ENCODE measurements at regions not wholly inside any gene's neighbourhood (a gene's known extent, or its start where the extent isn't known, plus 50 kb on each side); places are given as distances from the start of the nearest gene placed in this dataset.
"Not testable (repeated sequence)": the region's sequence is repeated elsewhere in the genome, so short reads cannot be mapped to it uniquely, and the experiment has no call there.

GRCh38 chr7:96819111-96819700, 109.6 kb upstream of the SEM1 start:
- Histone ChIP-seq H3K36me3 (replicated peaks; ENCODE audit: insufficient read depth, low read depth) (no peaks in the 10 kb centered on the region), H3K79me2 (no peaks in the 10 kb centered on the region), H3K9me3 (ENCODE audit: low read depth) (no peaks in the 10 kb centered on the region), H4K20me1 (ENCODE audit: insufficient read depth, poor library complexity, severe bottlenecking) (no peaks in the 10 kb centered on the region), H2AFZ (no peak overlapping the region), H3K9me2 (replicated peaks; ENCODE audit: insufficient read depth) (no peaks in the 10 kb centered on the region), H3K4me3 (no peak overlapping the region), H3K4me2 (no peak overlapping the region), H3K27ac (no peak overlapping the region), H3K27me3 (no peaks in the 10 kb centered on the region), H3K4me1 (ENCODE audit: insufficient read depth) (no peaks in the 10 kb centered on the region)
- no peak for DNase-seq (ENCODE audit: low spot score)
- TF ChIP-seq CTCF (IDR thresholded peaks at IDR 0.05; ENCODE audit: poor library complexity) (no peak), EZH2phosphoT487 (IDR thresholded peaks at IDR 0.05; ENCODE audit: low read depth, severe bottlenecking, unreplicated experiment) (no peak), EZH2 (IDR thresholded peaks at IDR 0.05; ENCODE audit: borderline replicate concordance) (no peak)
- 53% methylated on average over 1 of the region's 1 CpG for WGBS (ENCODE audit: low lambda C conversion rate, missing lambda C conversion rate)

- H2AFZ ChIP-seq; H3K4me2 ChIP-seq; H3K9me3 ChIP-seq (ENCODE audit: low read depth); H3K4me1 ChIP-seq (ENCODE audit: insufficient read depth); H3K4me3 ChIP-seq; H3K36me3 ChIP-seq (replicated peaks; ENCODE audit: insufficient read depth, low read depth); H4K20me1 ChIP-seq (ENCODE audit: insufficient read depth, poor library complexity, severe bottlenecking); H3K79me2 ChIP-seq; H3K9me2 ChIP-seq (replicated peaks; ENCODE audit: insufficient read depth); H3K27me3 ChIP-seq; H3K27ac ChIP-seq; DNase-seq (ENCODE audit: low spot score): not testable (repeated sequence)
- 100% methylated on average over 1 of the region's 1 CpG for WGBS (ENCODE audit: low lambda C conversion rate, missing lambda C conversion rate)
Observed at GRCh38 chr7:96821131-96821530, 111.5 kb upstream of the SEM1 start.

- H3K79me2 ChIP-seq = no peaks in the 10 kb centered on the region
- TF ChIP-seq EZH2 (IDR thresholded peaks at IDR 0.05; ENCODE audit: borderline replicate concordance) = no peak
- no peak for TF ChIP-seq EZH2phosphoT487 (IDR thresholded peaks at IDR 0.05; ENCODE audit: low read depth, severe bottlenecking, unreplicated experiment)
- TF ChIP-seq CTCF (IDR thresholded peaks at IDR 0.05; ENCODE audit: poor library complexity) = no peak
- DNase-seq (ENCODE audit: low spot score) = no peak
- no peak overlapping the region for H2AFZ ChIP-seq
- H4K20me1 ChIP-seq (ENCODE audit: insufficient read depth, poor library complexity, severe bottlenecking) = no peaks in the 10 kb centered on the region
- H3K9me2 ChIP-seq (replicated peaks; ENCODE audit: insufficient read depth) = no peaks in the 10 kb centered on the region
- 84% methylated on average over 2 of the region's 2 CpGs for WGBS (ENCODE audit: low lambda C conversion rate, missing lambda C conversion rate)
- H3K4me2 ChIP-seq = no peak overlapping the region
- H3K27ac ChIP-seq = no peak overlapping the region
- no peaks in the 10 kb centered on the region for H3K27me3 ChIP-seq
- no peaks in the 10 kb centered on the region for H3K9me3 ChIP-seq (ENCODE audit: low read depth)
- H3K4me1 ChIP-seq (ENCODE audit: insufficient read depth) = no peaks in the 10 kb centered on the region
- no peak overlapping the region for H3K4me3 ChIP-seq
- H3K36me3 ChIP-seq (replicated peaks; ENCODE audit: insufficient read depth, low read depth) = no peaks in the 10 kb centered on the region
Observed at GRCh38 chr7:96822824-96823223, 113.2 kb upstream of the SEM1 start.

- H3K27ac ChIP-seq = no peak overlapping the region
- no peak overlapping the region for H3K4me3 ChIP-seq
- no peaks in the 10 kb centered on the region for H3K27me3 ChIP-seq
- H3K36me3 ChIP-seq (replicated peaks; ENCODE audit: insufficient read depth, low read depth) = no peaks in the 10 kb centered on the region
- H3K79me2 ChIP-seq = no peaks in the 10 kb centered on the region
- TF ChIP-seq CTCF (IDR thresholded peaks at IDR 0.05; ENCODE audit: poor library complexity) = no peak
- TF ChIP-seq EZH2 (IDR thresholded peaks at IDR 0.05; ENCODE audit: borderline replicate concordance) = no peak
- no peak for TF ChIP-seq EZH2phosphoT487 (IDR thresholded peaks at IDR 0.05; ENCODE audit: low read depth, severe bottlenecking, unreplicated experiment)
- no peak for DNase-seq (ENCODE audit: low spot score)
- no peaks in the 10 kb centered on the region for H3K9me2 ChIP-seq (replicated peaks; ENCODE audit: insufficient read depth)
- H3K9me3 ChIP-seq (ENCODE audit: low read depth) = no peaks in the 10 kb centered on the region
- no peaks in the 10 kb centered on the region for H3K4me1 ChIP-seq (ENCODE audit: insufficient read depth)
- no peaks in the 10 kb centered on the region for H4K20me1 ChIP-seq (ENCODE audit: insufficient read depth, poor library complexity, severe bottlenecking)
- H3K4me2 ChIP-seq = no peak overlapping the region
- no peak overlapping the region for H2AFZ ChIP-seq
- WGBS (ENCODE audit: low lambda C conversion rate, missing lambda C conversion rate) = 79% methylated on average over 4 of the region's 4 CpGs
Observed at GRCh38 chr7:96823274-96823673, 113.6 kb upstream of the SEM1 start.

All from hepatocyte (in vitro differentiated cells).